ENCODE measurements at regions not wholly inside any gene's neighbourhood (a gene's known extent, or its start where the extent isn't known, plus 50 kb on each side); places are given as distances from the start of the nearest gene placed in this dataset.
"Not testable (repeated sequence)": the region's sequence is repeated elsewhere in the genome, so short reads cannot be mapped to it uniquely, and the experiment has no call there.

DNA sequence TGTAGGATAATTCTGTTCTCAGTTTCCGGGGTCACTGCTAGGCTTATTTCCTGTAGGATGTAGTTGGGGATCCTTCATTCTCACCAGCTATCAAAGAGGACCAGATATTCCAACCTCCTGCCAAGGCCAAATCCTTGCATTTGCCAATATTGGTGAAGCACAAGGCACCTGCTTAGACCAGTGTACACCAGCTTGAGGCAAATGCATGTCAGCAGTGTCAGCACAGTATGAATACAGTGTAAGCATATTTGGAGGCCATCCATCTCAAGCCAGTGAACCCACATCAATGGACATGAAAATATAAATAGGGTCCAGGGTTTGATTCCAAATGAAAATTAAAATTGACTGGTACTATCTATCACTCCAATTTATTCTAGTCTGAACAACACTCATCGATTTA is 88.0 kb upstream of the MAPRE2 start:
- WGBS, 2 donors = 64 to 100% methylated on average over 2 of the region's 2 CpGs

DNA sequence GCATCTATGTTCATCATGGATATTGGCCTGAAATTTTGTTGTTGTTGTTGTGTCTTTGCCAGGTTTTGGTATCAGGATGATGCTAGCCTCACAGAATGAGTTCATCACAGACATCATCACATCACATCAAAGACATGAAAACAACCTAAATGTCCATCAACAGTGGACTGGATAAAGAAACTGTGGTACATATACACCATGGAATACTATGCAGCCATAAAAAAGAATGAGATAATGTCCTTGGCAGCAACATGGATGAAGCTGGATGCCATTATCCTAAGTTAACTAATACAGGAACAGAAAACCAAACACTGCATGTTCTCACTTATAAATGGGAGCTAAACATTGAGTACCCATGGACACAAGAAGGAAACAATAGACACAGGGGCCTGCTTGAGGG is 85.7 kb upstream of the MAPRE2 start:
- not testable (repeated sequence) for DNase-seq (ENCODE audit: low spot score in 2 of 2); H3K36me3 ChIP-seq; H3K27ac ChIP-seq; H3K9me3 ChIP-seq; H3K27me3 ChIP-seq; H3K4me3 ChIP-seq; H3K4me1 ChIP-seq

More for the DNA sequence above, 88.0 kb upstream of the MAPRE2 start:
- Histone ChIP-seq H3K27ac (no peak overlapping the region), H3K4me3 (no peak overlapping the region), H3K27me3 (no peaks in the 10 kb centered on the region), H3K36me3 (no peaks in the 10 kb centered on the region), H3K4me1 (peaks cover 0 to 3% (median 0%) of the 10 kb centered on the region in 4 donors), H3K9me3 (no peaks in the 10 kb centered on the region)
- no peak for TF ChIP-seq EP300 (IDR thresholded peaks at IDR 0.05)
- TF ChIP-seq POLR2A (IDR thresholded peaks at IDR 0.05) = no peak
- TF ChIP-seq, protein P1, sequence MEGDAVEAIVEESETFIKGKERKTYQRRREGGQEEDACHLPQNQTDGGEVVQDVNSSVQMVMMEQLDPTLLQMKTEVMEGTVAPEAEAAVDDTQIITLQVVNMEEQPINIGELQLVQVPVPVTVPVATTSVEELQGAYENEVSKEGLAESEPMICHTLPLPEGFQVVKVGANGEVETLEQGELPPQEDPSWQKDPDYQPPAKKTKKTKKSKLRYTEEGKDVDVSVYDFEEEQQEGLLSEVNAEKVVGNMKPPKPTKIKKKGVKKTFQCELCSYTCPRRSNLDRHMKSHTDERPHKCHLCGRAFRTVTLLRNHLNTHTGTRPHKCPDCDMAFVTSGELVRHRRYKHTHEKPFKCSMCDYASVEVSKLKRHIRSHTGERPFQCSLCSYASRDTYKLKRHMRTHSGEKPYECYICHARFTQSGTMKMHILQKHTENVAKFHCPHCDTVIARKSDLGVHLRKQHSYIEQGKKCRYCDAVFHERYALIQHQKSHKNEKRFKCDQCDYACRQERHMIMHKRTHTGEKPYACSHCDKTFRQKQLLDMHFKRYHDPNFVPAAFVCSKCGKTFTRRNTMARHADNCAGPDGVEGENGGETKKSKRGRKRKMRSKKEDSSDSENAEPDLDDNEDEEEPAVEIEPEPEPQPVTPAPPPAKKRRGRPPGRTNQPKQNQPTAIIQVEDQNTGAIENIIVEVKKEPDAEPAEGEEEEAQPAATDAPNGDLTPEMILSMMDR (IDR thresholded peaks at IDR 0.05) = no peak
- no peak for DNase-seq (ENCODE audit: low spot score in 2 of 2)

DNA sequence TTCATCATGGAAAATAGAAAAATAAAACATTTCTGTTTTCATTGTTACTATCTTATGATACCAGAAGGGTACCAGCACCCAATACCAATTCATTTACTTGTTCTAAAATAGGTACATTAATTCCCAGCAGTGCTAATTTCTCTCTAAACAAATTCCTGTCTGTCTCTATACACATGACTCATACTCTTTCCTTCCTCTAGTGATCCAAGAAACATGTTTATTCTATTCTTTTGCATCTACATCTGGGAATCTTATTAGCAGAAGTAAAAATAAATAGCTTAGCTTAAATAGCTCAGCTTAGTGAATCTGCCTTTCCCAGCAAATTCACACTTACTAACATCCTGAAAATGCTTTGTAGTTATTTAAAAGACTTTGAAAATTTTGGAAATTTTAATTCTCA is 84.5 kb upstream of the MAPRE2 start:
- H3K9me3 ChIP-seq = no peaks in the 10 kb centered on the region
- TF ChIP-seq POLR2A (IDR thresholded peaks at IDR 0.05) (no peak), EP300 (IDR thresholded peaks at IDR 0.05) (no peak)
- TF ChIP-seq, protein P1 (IDR thresholded peaks at IDR 0.05) = no peak
- H3K27ac ChIP-seq = no peak overlapping the region

DNA sequence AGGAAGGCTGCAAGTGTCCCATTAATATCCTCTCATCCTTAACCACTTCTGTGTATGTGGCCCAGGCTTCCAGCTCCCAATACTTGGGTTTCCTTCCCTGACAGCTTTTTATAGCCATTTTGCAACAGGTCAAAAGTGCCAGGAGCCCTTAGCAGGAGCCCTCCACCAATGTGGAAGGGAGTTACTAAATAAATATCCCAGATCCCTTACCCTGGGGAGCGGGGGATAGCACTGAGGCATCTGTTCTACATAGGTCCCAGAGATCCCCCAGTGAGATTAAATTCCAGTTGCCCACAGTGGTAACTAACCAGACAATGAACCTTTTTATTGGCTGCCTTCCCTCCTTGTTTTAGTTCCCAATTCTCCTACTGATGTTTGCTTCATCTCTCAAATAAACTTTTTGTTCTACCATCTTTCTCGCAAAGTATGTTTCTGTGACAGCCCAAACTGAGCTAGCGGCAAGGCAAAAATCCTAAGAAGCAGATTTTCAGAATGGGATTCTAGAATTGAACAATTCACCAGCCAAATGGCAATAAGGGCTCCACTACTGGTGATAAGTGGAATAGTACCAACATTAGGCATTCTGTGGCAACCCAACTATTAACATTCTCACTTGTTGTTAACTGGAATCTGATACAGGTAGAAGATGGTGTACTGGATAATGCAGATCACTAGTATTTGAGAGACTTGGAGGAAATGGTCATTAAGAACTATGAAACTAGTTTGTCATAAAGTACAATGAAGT is 83.9 kb upstream of the MAPRE2 start:
- TF ChIP-seq POLR2A (IDR thresholded peaks at IDR 0.05) (no peak), EP300 (IDR thresholded peaks at IDR 0.05) (no peak)
- TF ChIP-seq, protein P1 (IDR thresholded peaks at IDR 0.05) = no peak

More for the DNA sequence above, 84.5 kb upstream of the MAPRE2 start:
- Histone ChIP-seq H3K4me1 (peaks cover 0 to 3% (median 0%) of the 10 kb centered on the region in 4 donors), H3K36me3 (no peaks in the 10 kb centered on the region), H3K27me3 (no peaks in the 10 kb centered on the region), H3K4me3 (no peak overlapping the region)
- no peak for DNase-seq (ENCODE audit: low spot score in 2 of 2)

DNA sequence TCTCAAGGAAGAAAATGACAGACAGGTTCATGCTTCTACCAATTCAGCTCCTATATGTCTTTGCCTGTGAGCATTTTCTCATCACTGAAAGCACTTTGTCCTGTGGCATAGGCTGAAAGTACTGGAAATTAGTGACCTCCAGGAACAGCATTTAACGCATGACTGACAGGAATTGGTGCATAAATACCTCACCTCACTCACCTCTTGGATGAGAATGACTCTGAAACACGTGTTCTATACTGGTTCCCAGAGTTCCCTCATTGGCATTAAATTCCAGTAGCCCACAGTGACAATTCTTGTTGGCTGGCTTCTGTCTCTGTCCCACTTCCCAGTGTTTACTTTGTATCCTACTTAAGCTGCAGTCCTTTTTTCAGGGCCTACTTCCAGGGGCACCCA is 83.4 kb upstream of the MAPRE2 start:
- DNase-seq (ENCODE audit: low spot score in 2 of 2) = no peak

More for the DNA sequence above, 83.9 kb upstream of the MAPRE2 start:
- DNase-seq (ENCODE audit: low spot score in 2 of 2) = no peak
- 57 to 69% methylated on average over 3 of the region's 3 CpGs for WGBS, 2 donors
- Histone ChIP-seq H3K9me3 (no peaks in the 10 kb centered on the region), H3K36me3 (no peaks in the 10 kb centered on the region), H3K27ac (no peak overlapping the region), H3K4me1 (peaks cover 0 to 3% (median 0%) of the 10 kb centered on the region in 4 donors), H3K27me3 (no peaks in the 10 kb centered on the region), H3K4me3 (no peak overlapping the region)

More for the DNA sequence above, 83.4 kb upstream of the MAPRE2 start:
- H3K27ac ChIP-seq = no peak overlapping the region
- H3K4me3 ChIP-seq = no peak overlapping the region
- no peaks in the 10 kb centered on the region for H3K9me3 ChIP-seq
- WGBS, 2 donors = 81 to 87% methylated on average over 2 of the region's 2 CpGs
- TF ChIP-seq, protein P1 (IDR thresholded peaks at IDR 0.05) = no peak
- TF ChIP-seq POLR2A (IDR thresholded peaks at IDR 0.05) = no peak
- TF ChIP-seq EP300 (IDR thresholded peaks at IDR 0.05) = no peak
- H3K36me3 ChIP-seq = no peaks in the 10 kb centered on the region
- peaks cover 0 to 3% (median 0%) of the 10 kb centered on the region in 4 donors for H3K4me1 ChIP-seq
- no peaks in the 10 kb centered on the region for H3K27me3 ChIP-seq
